ENCODE measurements at regions not wholly inside any gene's neighbourhood (a gene's known extent, or its start where the extent isn't known, plus 50 kb on each side); places are given as distances from the start of the nearest gene placed in this dataset.

GRCh38 chr1:199774433-199775089 lies 252.9 kb upstream of the NR5A2 start:
- TF ChIP-seq EZH2 (IDR thresholded peaks at IDR 0.05; ENCODE audit: borderline replicate concordance, low read length) (no peak), CTCF (conservative IDR thresholded peaks at IDR 0.05 in 1 of 2, IDR thresholded peaks at IDR 0.05 in 1 of 2; ENCODE audit: extremely low read depth in 1 of 2, insufficient read depth in 1 of 2, low read depth in 1 of 2, low read length in 2 of 2) (no peak)
